ENCODE measurements at regions not wholly inside any gene's neighbourhood (a gene's known extent, or its start where the extent isn't known, plus 50 kb on each side); places are given as distances from the start of the nearest gene placed in this dataset.
"Not testable (repeated sequence)": the region's sequence is repeated elsewhere in the genome, so short reads cannot be mapped to it uniquely, and the experiment has no call there.

GRCh38 chr9:29312327-29312726, 1739.0 kb upstream of the C9orf72 start:
- DNase-seq: no peak

- DNase-seq: no peak
Measured at GRCh38 chr9:29319736-29320513, 1746.6 kb upstream of the C9orf72 start.

GRCh38 chr9:29322240-29322639, 1749.0 kb upstream of the C9orf72 start:
- DNase-seq: no peak

- DNase-seq: no peak
Measured at GRCh38 chr9:29325894-29326293, 1752.6 kb upstream of the C9orf72 start.

GRCh38 chr9:29332789-29333188, 1759.5 kb upstream of the C9orf72 start:
- DNase-seq: no peak

- DNase-seq: no peak
Measured at GRCh38 chr9:29336281-29336680, 1763.0 kb upstream of the C9orf72 start.

- DNase-seq: no peak
Measured at GRCh38 chr9:29339387-29339786, 1766.1 kb upstream of the C9orf72 start.

- no peak for DNase-seq
Measured at GRCh38 chr9:29348999-29349398, 1775.7 kb upstream of the C9orf72 start.

GRCh38 chr9:29389421-29389820, 1816.1 kb upstream of the C9orf72 start:
- DNase-seq: no peak

- no peak for DNase-seq
Measured at GRCh38 chr9:29390859-29391258, 1817.6 kb upstream of the C9orf72 start.

- no peak for DNase-seq
Measured at GRCh38 chr9:29393064-29393463, 1819.8 kb upstream of the C9orf72 start.

- no peak for DNase-seq
Measured at GRCh38 chr9:29394855-29395254, 1821.6 kb upstream of the C9orf72 start.

- DNase-seq: no peak
Measured at GRCh38 chr9:29397148-29397547, 1823.9 kb upstream of the C9orf72 start.

GRCh38 chr9:29416204-29416603, 1842.9 kb upstream of the C9orf72 start:
- DNase-seq: no peak

GRCh38 chr9:29422438-29422837, 1849.2 kb upstream of the C9orf72 start:
- DNase-seq: no peak

GRCh38 chr9:29432191-29432590, 1858.9 kb upstream of the C9orf72 start:
- DNase-seq: no peak

- DNase-seq: not testable (repeated sequence)
Measured at GRCh38 chr9:29432656-29433055, 1859.4 kb upstream of the C9orf72 start.

- no peak for DNase-seq
Measured at GRCh38 chr9:29435368-29435767, 1862.1 kb upstream of the C9orf72 start.

GRCh38 chr9:29437526-29437925, 1864.2 kb upstream of the C9orf72 start:
- no peak for DNase-seq

GRCh38 chr9:29439961-29440360, 1866.7 kb upstream of the C9orf72 start:
- no peak for DNase-seq

- DNase-seq: no peak
Measured at GRCh38 chr9:29440449-29440848, 1867.2 kb upstream of the C9orf72 start.

GRCh38 chr9:29445751-29446150, 1872.5 kb upstream of the C9orf72 start:
- DNase-seq: no peak

- DNase-seq: no peak
Measured at GRCh38 chr9:29449306-29449705, 1876.0 kb upstream of the C9orf72 start.

- not testable (repeated sequence) for DNase-seq
Measured at GRCh38 chr9:29450343-29450875, 1877.1 kb upstream of the C9orf72 start.

GRCh38 chr9:29456940-29457339, 1883.7 kb upstream of the C9orf72 start:
- DNase-seq: no peak

All from NCI-H2107 (cell line).